Activated CD4-positive, alpha-beta memory T cell treated with anti-CD3 and anti-CD28 coated beads for 36 hours (primary cell): ENCODE measurements at regions not wholly inside any gene's neighbourhood (a gene's known extent, or its start where the extent isn't known, plus 50 kb on each side); places are given as distances from the start of the nearest gene placed in this dataset.
"Not testable (repeated sequence)": the region's sequence is repeated elsewhere in the genome, so short reads cannot be mapped to it uniquely, and the experiment has no call there.

ENCODE experiments used
- CTCF ChIA-PET: fragments of 350-600 bp; sonication (Branson Sonifier 250); formaldehyde crosslinking; loops from one replicate; lab custom pipeline; 2021; ENCODE audit warnings: antibody characterized with exemption, inconsistent platforms; lab: Charles Lee
- POLR2A ChIA-PET: fragments of 350-600 bp; sonication (Branson Sonifier 250); formaldehyde crosslinking; loops from one replicate; lab custom pipeline; 2021; ENCODE audit warnings: antibody characterized with exemption; lab: Charles Lee
- DNase-seq: peaks from one replicate; pipeline ENCODE4 v3.0.0-alpha.2; 2020
- H3K27ac Mint-ChIP-seq: one replicate; pipeline ENCODE4 v1.8.0; 2021; ENCODE audit warnings: mixed read lengths
- H3K27me3 Mint-ChIP-seq: one replicate; pipeline ENCODE4 v1.8.0; 2021; ENCODE audit warnings: mixed read lengths
- H3K36me3 Mint-ChIP-seq: one replicate; pipeline ENCODE4 v1.8.0; 2021; ENCODE audit warnings: mixed read lengths
- H3K4me1 Mint-ChIP-seq: one replicate; pipeline ENCODE4 v1.8.0; 2021; ENCODE audit warnings: low read depth, mixed read lengths
- H3K4me3 Mint-ChIP-seq: one replicate; pipeline ENCODE4 v1.8.0; 2021; ENCODE audit warnings: mild to moderate bottlenecking, mixed read lengths
- H3K9me3 Mint-ChIP-seq: one replicate; pipeline ENCODE4 v1.8.0; 2021; ENCODE audit warnings: mixed read lengths
- intact Hi-C: fragments of 100-400 bp; cut with micrococcal nuclease; formaldehyde crosslinking; loops from one replicate; pipeline ENCODE4 v1.15.1; 2023

DNA sequence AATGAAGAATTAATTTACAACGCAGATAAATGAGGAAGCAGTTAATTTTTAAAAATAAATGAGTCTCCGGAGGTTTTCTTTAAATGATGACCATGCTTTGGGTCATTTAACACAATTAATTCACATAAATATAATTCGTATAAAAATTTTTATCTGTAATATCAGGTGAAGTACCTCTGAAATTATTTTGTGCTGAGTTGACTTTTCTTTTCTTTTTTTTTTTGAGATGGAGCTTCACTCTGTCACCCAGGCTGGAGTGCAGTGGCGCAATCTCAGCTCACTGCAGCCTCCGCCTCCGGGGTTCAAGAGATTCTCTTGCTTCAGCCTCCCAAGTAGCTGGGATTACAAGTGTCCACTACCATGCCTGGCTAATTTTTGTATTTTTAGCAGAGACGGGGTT is 512.2 kb upstream of the TBL1XR1 start:
- H3K36me3 Mint-ChIP-seq, intact Hi-C loops, H3K27me3 Mint-ChIP-seq, CTCF ChIA-PET, H3K9me3 Mint-ChIP-seq, POLR2A ChIA-PET, H3K4me3 Mint-ChIP-seq, H3K4me1 Mint-ChIP-seq, DNase-seq, H3K27ac Mint-ChIP-seq: not testable (repeated sequence)

DNA sequence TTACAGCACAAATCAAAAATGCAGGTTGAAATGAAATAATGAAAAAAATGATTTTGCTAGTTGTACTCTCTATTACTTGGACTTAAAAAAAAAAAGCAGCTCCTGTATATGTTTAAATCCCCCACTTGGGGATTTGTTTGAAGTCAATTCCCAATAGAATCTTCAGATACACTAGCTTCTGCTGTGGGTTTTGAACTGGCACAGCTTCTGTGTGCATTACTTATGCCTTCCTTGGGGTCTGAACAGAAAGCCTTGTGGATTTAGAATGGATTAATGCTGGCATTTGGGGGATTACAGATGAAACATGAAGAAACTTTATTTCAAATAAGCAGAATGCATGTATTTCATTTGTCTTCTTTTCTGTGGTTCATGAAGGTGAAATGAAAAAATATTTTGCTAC is 513.2 kb upstream of the TBL1XR1 start:
- POLR2A ChIA-PET, result no interaction called here
- Mint-ChIP-seq H3K36me3 (no peaks in the 10 kb centered on the region), H3K4me1 (no peaks in the 10 kb centered on the region), H3K9me3 (no peaks in the 10 kb centered on the region), H3K27ac (no peak overlapping the region), H3K4me3 (no peak overlapping the region), H3K27me3 (no peaks in the 10 kb centered on the region)
- intact Hi-C loops, result no loop called here
- CTCF ChIA-PET, result no interaction called here
- no peak for DNase-seq

- CTCF ChIA-PET, result no interaction called here
These were observed 514.4 kb upstream of the TBL1XR1 start for GRCh38 chr3:177711637-177712036.

DNA sequence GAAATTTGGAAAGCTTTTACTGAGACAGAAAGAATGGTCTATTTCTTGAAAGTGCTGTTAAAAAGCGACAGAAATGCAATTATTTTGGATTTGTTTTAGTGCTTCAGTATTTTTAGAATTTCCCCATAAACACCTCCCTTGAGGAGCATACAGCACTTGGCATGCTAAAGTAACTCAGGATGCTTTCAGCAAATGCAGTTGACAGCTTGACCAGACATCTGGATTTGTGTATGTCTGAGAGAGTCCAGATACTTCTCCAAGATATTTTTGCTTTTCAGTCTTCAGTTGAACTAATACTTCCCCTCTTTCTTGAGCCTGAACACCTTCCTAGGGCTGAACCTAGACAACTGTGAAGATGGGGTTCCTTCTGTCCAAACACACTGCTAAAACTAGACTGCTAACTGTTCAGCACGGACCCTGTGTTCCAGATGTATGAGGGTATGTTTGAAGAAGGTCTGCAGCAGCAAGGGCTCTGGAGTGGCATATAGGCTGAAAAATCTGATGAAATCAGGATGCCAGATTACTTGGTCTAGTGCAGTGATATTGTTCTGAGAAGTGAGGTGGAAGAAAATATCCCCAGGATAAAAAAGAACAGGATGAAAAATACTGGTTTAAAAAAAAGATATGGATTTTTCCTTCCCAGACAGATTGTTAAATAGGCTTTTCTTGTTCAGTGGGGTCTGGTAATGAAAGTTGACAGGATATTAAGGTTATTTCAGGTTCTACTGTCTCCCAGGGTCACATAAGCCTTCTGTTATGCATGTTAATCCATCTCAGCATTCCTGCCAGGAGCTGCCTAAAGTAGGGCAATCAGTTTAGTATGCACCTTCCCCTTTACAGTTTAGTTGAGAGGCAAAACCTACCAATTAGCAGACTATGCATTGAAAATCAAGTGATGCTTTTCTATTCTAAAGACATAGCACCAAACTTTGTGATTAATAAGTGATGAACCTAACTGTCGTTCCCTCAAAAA is 516.9 kb upstream of the TBL1XR1 start:
- H3K9me3 Mint-ChIP-seq, result no peaks in the 10 kb centered on the region
- H3K4me3 Mint-ChIP-seq, result no peak overlapping the region
- CTCF ChIA-PET, result no interaction called here
- no peaks in the 10 kb centered on the region for H3K36me3 Mint-ChIP-seq
- H3K27me3 Mint-ChIP-seq, result no peaks in the 10 kb centered on the region
- H3K27ac Mint-ChIP-seq, result no peak overlapping the region
- POLR2A ChIA-PET, result no interaction called here
- no peaks in the 10 kb centered on the region for H3K4me1 Mint-ChIP-seq
- intact Hi-C loops, result no loop called here
- no peak for DNase-seq

More at GRCh38 chr3:177711637-177712036, 514.4 kb upstream of the TBL1XR1 start:
- POLR2A ChIA-PET, result no interaction called here
- Mint-ChIP-seq H3K9me3 (no peaks in the 10 kb centered on the region), H3K27me3 (no peaks in the 10 kb centered on the region), H3K4me1 (no peaks in the 10 kb centered on the region), H3K4me3 (no peak overlapping the region), H3K27ac (no peak overlapping the region), H3K36me3 (no peaks in the 10 kb centered on the region)
- intact Hi-C loops, result no loop called here
- DNase-seq, result no peak

GRCh38 chr3:177714945-177715344 is 517.7 kb upstream of the TBL1XR1 start:
- ChIA-PET CTCF (no interaction called here), POLR2A (no interaction called here)
- H3K36me3 Mint-ChIP-seq, result no peaks in the 10 kb centered on the region
- no peaks in the 10 kb centered on the region for H3K9me3 Mint-ChIP-seq
- H3K4me1 Mint-ChIP-seq, result no peaks in the 10 kb centered on the region
- no peaks in the 10 kb centered on the region for H3K27me3 Mint-ChIP-seq
- no peak for DNase-seq
- no peak overlapping the region for H3K27ac Mint-ChIP-seq
- no peak overlapping the region for H3K4me3 Mint-ChIP-seq
- intact Hi-C loops, result no loop called here

GRCh38 chr3:177715980-177716379 is 518.7 kb upstream of the TBL1XR1 start:
- intact Hi-C loops, result no loop called here
- no peak overlapping the region for H3K27ac Mint-ChIP-seq
- no peaks in the 10 kb centered on the region for H3K9me3 Mint-ChIP-seq
- no peak for DNase-seq
- POLR2A ChIA-PET, result no interaction called here
- no peaks in the 10 kb centered on the region for H3K27me3 Mint-ChIP-seq
- H3K4me3 Mint-ChIP-seq, result no peak overlapping the region
- H3K4me1 Mint-ChIP-seq, result no peaks in the 10 kb centered on the region
- CTCF ChIA-PET, result no interaction called here
- H3K36me3 Mint-ChIP-seq, result no peaks in the 10 kb centered on the region

- H3K27ac Mint-ChIP-seq, H3K9me3 Mint-ChIP-seq, H3K4me1 Mint-ChIP-seq, H3K4me3 Mint-ChIP-seq, intact Hi-C loops, H3K36me3 Mint-ChIP-seq, H3K27me3 Mint-ChIP-seq, CTCF ChIA-PET, DNase-seq: not testable (repeated sequence)
- POLR2A ChIA-PET, result interaction anchor here (0.6 kb wide), 1 partner anchor 1657 kb away, joined by 3 read pairs; no protein-coding TSS in a partner anchor
These were observed 523.6 kb upstream of the TBL1XR1 start for GRCh38 chr3:177720927-177721326.

- Mint-ChIP-seq H3K4me1 (peaks cover 9% of the 10 kb centered on the region), H3K4me3 (no peak overlapping the region), H3K27me3 (no peaks in the 10 kb centered on the region), H3K27ac (no peak overlapping the region), H3K9me3 (no peaks in the 10 kb centered on the region), H3K36me3 (no peaks in the 10 kb centered on the region)
- DNase-seq, result no peak
- POLR2A ChIA-PET, result no interaction called here
- CTCF ChIA-PET, result no interaction called here
- intact Hi-C loops, result no loop called here
These were observed 524.8 kb upstream of the TBL1XR1 start for GRCh38 chr3:177721864-177722785.

- Mint-ChIP-seq H3K4me3 (no peak overlapping the region), H3K4me1 (peaks cover 9% of the 10 kb centered on the region), H3K27me3 (no peaks in the 10 kb centered on the region), H3K27ac (no peak overlapping the region), H3K36me3 (no peaks in the 10 kb centered on the region), H3K9me3 (no peaks in the 10 kb centered on the region)
- no peak for DNase-seq
- intact Hi-C loops, result no loop called here
- POLR2A ChIA-PET, result no interaction called here
- CTCF ChIA-PET, result no interaction called here
These were observed 526.8 kb upstream of the TBL1XR1 start for GRCh38 chr3:177724020-177724638.

GRCh38 chr3:177725165-177725564 is 527.9 kb upstream of the TBL1XR1 start:
- intact Hi-C loops, result no loop called here
- no peaks in the 10 kb centered on the region for H3K27me3 Mint-ChIP-seq
- H3K9me3 Mint-ChIP-seq, result no peaks in the 10 kb centered on the region
- DNase-seq, result no peak
- peaks cover 9% of the 10 kb centered on the region for H3K4me1 Mint-ChIP-seq
- H3K27ac Mint-ChIP-seq, result no peak overlapping the region
- no peaks in the 10 kb centered on the region for H3K36me3 Mint-ChIP-seq
- ChIA-PET CTCF (no interaction called here), POLR2A (no interaction called here)
- H3K4me3 Mint-ChIP-seq, result no peak overlapping the region

DNA sequence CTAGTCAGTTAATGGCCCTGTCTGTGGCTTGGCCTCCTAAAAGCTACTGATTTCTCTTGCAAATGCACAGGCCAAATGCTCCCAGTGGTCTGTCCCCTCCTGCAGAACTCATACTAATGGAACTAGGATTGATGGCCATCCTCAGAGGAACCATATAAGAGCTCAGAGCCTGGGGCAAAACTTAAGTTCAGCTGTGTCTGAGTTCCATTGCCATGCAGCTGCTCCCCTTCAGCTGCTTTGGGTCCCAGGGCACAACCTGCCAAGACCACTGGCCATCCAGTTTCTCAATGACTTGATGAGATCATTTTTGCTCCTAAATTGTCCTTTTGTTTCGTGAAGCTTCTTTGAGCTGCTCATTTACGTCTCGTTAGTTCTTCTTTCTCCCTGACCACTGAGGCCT is 529.5 kb upstream of the TBL1XR1 start:
- H3K4me3 Mint-ChIP-seq, result no peak overlapping the region
- H3K9me3 Mint-ChIP-seq, result no peaks in the 10 kb centered on the region
- peaks cover 9% of the 10 kb centered on the region for H3K4me1 Mint-ChIP-seq
- intact Hi-C loops, result no loop called here
- H3K36me3 Mint-ChIP-seq, result no peaks in the 10 kb centered on the region
- CTCF ChIA-PET, result no interaction called here
- no peaks in the 10 kb centered on the region for H3K27me3 Mint-ChIP-seq
- no peak overlapping the region for H3K27ac Mint-ChIP-seq
- POLR2A ChIA-PET, result no interaction called here
- DNase-seq, result no peak
